IMR-90 (cell line): ENCODE measurements at regions not wholly inside any gene's neighbourhood (a gene's known extent, or its start where the extent isn't known, plus 50 kb on each side); places are given as distances from the start of the nearest gene placed in this dataset.

ENCODE experiments used
- ATAC-seq: fragments of 200-7000 bp; cut with Tn5 transposase; 2 replicates; pipeline ENCODE4 v1.9.1; 2020; ENCODE audit warnings: low read depth, mild to moderate bottlenecking, moderate library complexity
- BruUV-seq: library from RNA; stranded (reverse); fragments of 400-500 nt; replicated peaks from 2 replicates; lab custom pipeline; 2021; lab: Mats Ljungman, UMichigan
- CTCF ChIA-PET: fragments of 300-600 bp; formaldehyde crosslinking; extraction: SDS; loops from one replicate; lab custom pipeline; 2021; ENCODE audit warnings: antibody characterized with exemption; lab: Yijun Ruan, JAX
- POLR2A ChIA-PET: fragments of 300-600 bp; sonication (Branson Sonifier 250); formaldehyde crosslinking; loops from one replicate; lab custom pipeline; 2022; ENCODE audit warnings: antibody characterized with exemption; ENCODE audit not compliant: unreplicated experiment; lab: Charles Lee
- DNase-seq: peaks from one replicate; pipeline ENCODE4 v3.0.0; 2013
- H2AFZ ChIP-seq: replicated peaks from 2 replicates; pipeline ENCODE3; 2013; ENCODE audit warnings: low read length, mild to moderate bottlenecking; ENCODE audit not compliant: poor library complexity
- H2AK5ac ChIP-seq: 2 replicates; pipeline ENCODE4 v1.6.1; 2013; ENCODE audit warnings: low read depth, low read length, inconsistent platforms
- H2AK9ac ChIP-seq: replicated peaks from 2 replicates; pipeline ENCODE3; 2013; ENCODE audit warnings: mild to moderate bottlenecking, low read depth, low read length, moderate library complexity; ENCODE audit not compliant: poor library complexity
- H2BK120ac ChIP-seq: 2 replicates; pipeline ENCODE4 v1.6.1; 2013; ENCODE audit warnings: low read depth, low read length, inconsistent platforms
- H2BK15ac ChIP-seq: 3 replicates; pipeline ENCODE4 v1.6.1; 2013; ENCODE audit warnings: low read depth, low read length, inconsistent platforms
- H2BK20ac ChIP-seq: 2 replicates; pipeline ENCODE4 v1.6.1; 2013; ENCODE audit warnings: low read depth, mild to moderate bottlenecking, inconsistent platforms, low read length, moderate library complexity
- H2BK5ac ChIP-seq: 2 replicates; pipeline ENCODE4 v1.6.1; 2013; ENCODE audit warnings: mild to moderate bottlenecking, low read depth, low read length, inconsistent platforms; ENCODE audit not compliant: poor library complexity, severe bottlenecking
- H3K14ac ChIP-seq: replicated peaks from 2 replicates; pipeline ENCODE4 v1.6.1; 2013; ENCODE audit warnings: low read depth, low read length, inconsistent platforms
- H3K18ac ChIP-seq: 2 replicates; pipeline ENCODE4 v1.6.1; 2013; ENCODE audit warnings: low read depth, low read length, control low read depth
- H3K23ac ChIP-seq: 2 replicates; pipeline ENCODE4 v1.6.1; 2013; ENCODE audit warnings: low read depth, low read length, inconsistent platforms
- H3K27ac ChIP-seq: 2 replicates; pipeline ENCODE4 v1.5.1; 2013; ENCODE audit warnings: mild to moderate bottlenecking, control low read depth, low read length; ENCODE audit not compliant: insufficient read depth
- H3K27me3 ChIP-seq: 2 replicates; pipeline ENCODE4 v1.6.1; 2013; ENCODE audit warnings: low read length; ENCODE audit not compliant: control insufficient read depth, insufficient read depth
- H3K36me3 ChIP-seq: 2 replicates; pipeline ENCODE4 v1.6.1; 2013; ENCODE audit warnings: low read length, mixed read lengths; ENCODE audit not compliant: control insufficient read depth, insufficient read depth
- H3K4ac ChIP-seq: 2 replicates; pipeline ENCODE4 v1.6.1; 2013; ENCODE audit warnings: low read depth, low read length, inconsistent platforms
- H3K4me1 ChIP-seq: 2 replicates; pipeline ENCODE4 v1.6.1; 2013; ENCODE audit warnings: low read length, mixed read lengths; ENCODE audit not compliant: control insufficient read depth, insufficient read depth
- H3K4me2 ChIP-seq: 2 replicates; pipeline ENCODE4 v1.6.1; 2013; ENCODE audit warnings: low read depth, mild to moderate bottlenecking, control low read depth, low read length, moderate library complexity
- H3K4me3 ChIP-seq: 2 replicates; pipeline ENCODE4 v1.5.1; 2013; ENCODE audit warnings: low read depth, mild to moderate bottlenecking, control low read depth, low read length, moderate library complexity; ENCODE audit not compliant: insufficient read depth
- H3K56ac ChIP-seq: 2 replicates; pipeline ENCODE4 v1.6.1; 2013; ENCODE audit warnings: low read length, inconsistent platforms; ENCODE audit not compliant: insufficient read depth; ENCODE audit errors: extremely low read depth
- H3K79me1 ChIP-seq, 2 experiments: 2 replicates each; pipeline ENCODE4 v1.6.1; 2013; ENCODE audit warnings: low read length in 2 of 2, inconsistent platforms in 1 of 2, low read depth in 1 of 2
- H3K9ac ChIP-seq: 2 replicates; pipeline ENCODE4 v1.6.1; 2013; ENCODE audit warnings: low read depth, low read length, control low read depth
- H3K9me1 ChIP-seq: 2 replicates; pipeline ENCODE4 v1.6.1; 2013; ENCODE audit warnings: low read length, inconsistent platforms; ENCODE audit not compliant: insufficient read depth
- H3K9me3 ChIP-seq: 2 replicates; pipeline ENCODE4 v1.6.1; 2013; ENCODE audit warnings: low read length; ENCODE audit not compliant: control insufficient read depth, insufficient read depth
- H4K20me1 ChIP-seq: 2 replicates; pipeline ENCODE4 v1.6.1; 2013; ENCODE audit warnings: low read length, inconsistent platforms; ENCODE audit not compliant: insufficient read depth
- H4K5ac ChIP-seq: 2 replicates; pipeline ENCODE4 v1.6.1; 2013; ENCODE audit warnings: mild to moderate bottlenecking, low read depth, low read length, control low read depth
- H4K8ac ChIP-seq, 2 experiments: 2 replicates each; pipeline ENCODE4 v1.6.1; 2013; ENCODE audit warnings: low read depth in 2 of 2, low read length in 2 of 2, control low read depth in 1 of 2, inconsistent platforms in 1 of 2
- H4K91ac ChIP-seq: 2 replicates; pipeline ENCODE4 v1.6.1; 2013; ENCODE audit warnings: low read depth, low read length, inconsistent platforms; ENCODE audit not compliant: insufficient read depth
- CEBPB ChIP-seq: IDR thresholded peaks from 2 replicates; pipeline ENCODE4 v1.6.1; 2012; ENCODE audit warnings: low read depth, low read length, improper control_type of control experiment
- NFE2L2 ChIP-seq: fragments of 150-350 bp; IDR thresholded peaks from 2 replicates; pipeline ENCODE4 v1.6.1; 2016; ENCODE audit warnings: low read depth, mild to moderate bottlenecking, low read length
- WGBS, 2 experiments: methylation state at CpG; one replicate each; pipeline versions ENCODE4 v1.1.5 to v1.1.7; 2013; ENCODE audit warnings: missing lambda C conversion rate in 2 of 2; ENCODE audit not compliant: insufficient read length in 1 of 2; ENCODE audit errors: extremely low coverage in 2 of 2; 5-methylcytosine and 5-hydroxymethylcytosine counted together
- dilution Hi-C: fragments of 300-500 bp; cut with HindIII; formaldehyde crosslinking; loops from one replicate; pipeline ENCODE4 v1.14.3; 2018; ENCODE audit warnings: low sequenced_read_pairs; ENCODE audit not compliant: unreplicated experiment
- in situ Hi-C: fragments of 300-500 bp; cut with MboI; formaldehyde crosslinking; loops from 3 replicates; pipeline ENCODE4 v1.14.3; 2019; ENCODE audit warnings: low sequenced_read_pairs, inconsistent platforms, mixed read lengths
- intact Hi-C: fragments of 100-400 bp; cut with micrococcal nuclease; formaldehyde crosslinking; loops from 2 replicates; pipeline ENCODE4 v1.10.0; 2022

- TF ChIP-seq NFE2L2 (no peak), CEBPB (0 out of 2 replicates have a peak, but pooled peaks have one; percentile 44)
- Histone ChIP-seq H3K4me2 (no peak overlapping the region), H3K18ac (no peak overlapping the region), H3K27me3 (peaks cover 16% of the 10 kb centered on the region), H3K9me1 (no peaks in the 10 kb centered on the region), H3K79me1 (no peaks in the 10 kb centered on the region), H2BK20ac (no peak overlapping the region), H3K14ac (no peak overlapping the region), H3K56ac (no peak overlapping the region), H3K4me1 (no peaks in the 10 kb centered on the region), H3K23ac (no peak overlapping the region), H3K36me3 (no peaks in the 10 kb centered on the region), H3K9me3 (no peaks in the 10 kb centered on the region), H2BK120ac (no peak overlapping the region), H4K91ac (no peak overlapping the region), H2AFZ (no peak overlapping the region), H2BK5ac (no peak overlapping the region), H3K9ac (no peak overlapping the region), H2AK5ac (no peak overlapping the region), H4K20me1 (no peaks in the 10 kb centered on the region), H2AK9ac (no peak overlapping the region), H3K4me3 (no peak overlapping the region), H3K4ac (no peak overlapping the region), H4K8ac (no peak overlapping the region), H2BK15ac (no peak overlapping the region), H4K5ac (no peak overlapping the region), H3K27ac (no peak overlapping the region)
- 88% methylated on average over 3 of the region's 4 CpGs; no CpG with 5 or more reads in 1 of the 2 experiments for WGBS, 2 experiments
- ATAC-seq (no peak), DNase-seq (no peak)
- dilution Hi-C loops: no loop called here
- in situ Hi-C loops: loop anchor here (25.0 kb wide), 1 partner anchor 343 kb away; the partner anchor contains the start of gene FYB1
- no TSS peak for BruUV-seq
- intact Hi-C loops: no loop called here
- CTCF ChIA-PET: interaction anchor here (0.6 kb wide), 1 partner anchor 9 kb away, joined by 3 read pairs; no protein-coding TSS in a partner anchor
- POLR2A ChIA-PET: no interaction called here
Observed at GRCh38 chr5:39555788-39556187, 131.0 kb upstream of the DAB2 start.
